ENCODE measurements at regions not wholly inside any gene's neighbourhood (a gene's known extent, or its start where the extent isn't known, plus 50 kb on each side); places are given as distances from the start of the nearest gene placed in this dataset.

DNA sequence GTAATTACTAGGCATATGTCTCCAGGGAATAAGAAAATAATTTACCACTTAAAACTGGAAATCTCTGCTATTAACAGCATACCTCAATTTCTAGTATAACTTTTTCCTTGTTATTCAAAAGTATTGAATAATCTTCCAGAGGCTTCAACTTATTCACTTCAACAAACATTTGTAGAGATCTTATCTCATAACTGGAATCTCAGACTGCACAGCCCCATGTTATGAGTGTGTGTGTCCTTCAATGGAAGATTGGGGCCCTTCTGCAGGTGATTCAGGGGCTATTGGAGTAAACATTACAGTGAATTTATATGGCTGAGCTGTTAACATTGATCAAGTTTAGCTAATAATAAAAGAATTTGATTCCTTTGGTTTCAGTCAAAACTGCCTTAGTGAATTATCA lies 946.1 kb downstream of the TTLL7 start:
- TF ChIP-seq TAF1 (IDR thresholded peaks at IDR 0.05; ENCODE audit: borderline replicate concordance, insufficient read depth, low read length): no peak
- TF ChIP-seq, protein P1, sequence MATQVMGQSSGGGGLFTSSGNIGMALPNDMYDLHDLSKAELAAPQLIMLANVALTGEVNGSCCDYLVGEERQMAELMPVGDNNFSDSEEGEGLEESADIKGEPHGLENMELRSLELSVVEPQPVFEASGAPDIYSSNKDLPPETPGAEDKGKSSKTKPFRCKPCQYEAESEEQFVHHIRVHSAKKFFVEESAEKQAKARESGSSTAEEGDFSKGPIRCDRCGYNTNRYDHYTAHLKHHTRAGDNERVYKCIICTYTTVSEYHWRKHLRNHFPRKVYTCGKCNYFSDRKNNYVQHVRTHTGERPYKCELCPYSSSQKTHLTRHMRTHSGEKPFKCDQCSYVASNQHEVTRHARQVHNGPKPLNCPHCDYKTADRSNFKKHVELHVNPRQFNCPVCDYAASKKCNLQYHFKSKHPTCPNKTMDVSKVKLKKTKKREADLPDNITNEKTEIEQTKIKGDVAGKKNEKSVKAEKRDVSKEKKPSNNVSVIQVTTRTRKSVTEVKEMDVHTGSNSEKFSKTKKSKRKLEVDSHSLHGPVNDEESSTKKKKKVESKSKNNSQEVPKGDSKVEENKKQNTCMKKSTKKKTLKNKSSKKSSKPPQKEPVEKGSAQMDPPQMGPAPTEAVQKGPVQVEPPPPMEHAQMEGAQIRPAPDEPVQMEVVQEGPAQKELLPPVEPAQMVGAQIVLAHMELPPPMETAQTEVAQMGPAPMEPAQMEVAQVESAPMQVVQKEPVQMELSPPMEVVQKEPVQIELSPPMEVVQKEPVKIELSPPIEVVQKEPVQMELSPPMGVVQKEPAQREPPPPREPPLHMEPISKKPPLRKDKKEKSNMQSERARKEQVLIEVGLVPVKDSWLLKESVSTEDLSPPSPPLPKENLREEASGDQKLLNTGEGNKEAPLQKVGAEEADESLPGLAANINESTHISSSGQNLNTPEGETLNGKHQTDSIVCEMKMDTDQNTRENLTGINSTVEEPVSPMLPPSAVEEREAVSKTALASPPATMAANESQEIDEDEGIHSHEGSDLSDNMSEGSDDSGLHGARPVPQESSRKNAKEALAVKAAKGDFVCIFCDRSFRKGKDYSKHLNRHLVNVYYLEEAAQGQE (IDR thresholded peaks at IDR 0.05; ENCODE audit: insufficient read depth in 1 of 2, low read depth in 2 of 2, low read length in 2 of 2): no peak
- no peak for TF ChIP-seq SIN3A (IDR thresholded peaks at IDR 0.05; ENCODE audit: borderline replicate concordance, insufficient read depth, low read length)
- no peak for TF ChIP-seq POLR2AphosphoS5 (IDR thresholded peaks at IDR 0.05; ENCODE audit: low read depth, low read length)
